Fibroblast of pulmonary artery (primary cell): ENCODE measurements at regions not wholly inside any gene's neighbourhood (a gene's known extent, or its start where the extent isn't known, plus 50 kb on each side); places are given as distances from the start of the nearest gene placed in this dataset.

Experiments used
- DNase-seq: peaks from one replicate; pipeline ENCODE4 v3.0.0-alpha.2; 2010; ENCODE audit warnings: low read depth
- H3K4me3 ChIP-seq: replicated peaks from 2 replicates; pipeline ENCODE4 v1.5.1; 2011; ENCODE audit warnings: low read depth, mild to moderate bottlenecking, control low read depth, low read length, moderate library complexity
- CTCF ChIP-seq: IDR thresholded peaks from 2 replicates; pipeline ENCODE4 v1.5.1; 2011; ENCODE audit warnings: mild to moderate bottlenecking, control low read depth, low read length, inconsistent platforms; ENCODE audit errors: missing control alignments

- TF ChIP-seq CTCF: no peak
- no peak overlapping the region for H3K4me3 ChIP-seq
- DNase-seq: no peak
Measured at GRCh38 chr6:80942911-80943310, 809.6 kb downstream of the TENT5A start.

- DNase-seq: no peak
- H3K4me3 ChIP-seq: no peak overlapping the region
- TF ChIP-seq CTCF: no peak
Measured at GRCh38 chr6:80940976-80941375, 811.5 kb downstream of the TENT5A start.

GRCh38 chr6:80940571-80940970 lies 811.9 kb downstream of the TENT5A start:
- H3K4me3 ChIP-seq: no peak overlapping the region
- no peak for TF ChIP-seq CTCF
- DNase-seq: no peak

- H3K4me3 ChIP-seq: no peak overlapping the region
- no peak for DNase-seq
- no peak for TF ChIP-seq CTCF
Measured at GRCh38 chr6:80939898-80940297, 812.6 kb downstream of the TENT5A start.

- H3K4me3 ChIP-seq: no peak overlapping the region
- DNase-seq: no peak
- TF ChIP-seq CTCF: no peak
Measured at GRCh38 chr6:80939480-80939879, 813.0 kb downstream of the TENT5A start.

- DNase-seq: no peak
- H3K4me3 ChIP-seq: no peak overlapping the region
- no peak for TF ChIP-seq CTCF
Measured at GRCh38 chr6:80938131-80938530, 814.4 kb downstream of the TENT5A start.

GRCh38 chr6:80932359-80932758 lies 820.1 kb downstream of the TENT5A start:
- no peak for TF ChIP-seq CTCF
- peak; percentile 34 for DNase-seq
- H3K4me3 ChIP-seq: no peak overlapping the region
